T-helper 1 cell treated with Interleukin-12 subunit alpha and Interleukin-12 subunit beta and Interleukin-4 antibody, amounts not matched to agents 30 ng/mL and 1 ng/mL, for 36 hours (primary cell): ENCODE measurements at regions not wholly inside any gene's neighbourhood (a gene's known extent, or its start where the extent isn't known, plus 50 kb on each side); places are given as distances from the start of the nearest gene placed in this dataset.

Experiments
- intact Hi-C: fragments of 100-400 bp; cut with micrococcal nuclease; formaldehyde crosslinking; loops from one replicate; pipeline ENCODE4 v1.15.1; 2024

- intact Hi-C loops: no loop called here
Observed at GRCh38 chr13:84255226-84255797, 373.0 kb upstream of the SLITRK1 start.

GRCh38 chr13:84249463-84249862 is 367.2 kb upstream of the SLITRK1 start:
- intact Hi-C loops: no loop called here

GRCh38 chr13:84243340-84243739 is 361.1 kb upstream of the SLITRK1 start:
- intact Hi-C loops: no loop called here

GRCh38 chr13:84239032-84239431 is 356.8 kb upstream of the SLITRK1 start:
- intact Hi-C loops: no loop called here

- intact Hi-C loops: no loop called here
Observed at GRCh38 chr13:84238381-84238780, 356.1 kb upstream of the SLITRK1 start.

- intact Hi-C loops: no loop called here
Observed at GRCh38 chr13:84237143-84237542, 354.9 kb upstream of the SLITRK1 start.

GRCh38 chr13:84234416-84234815 is 352.1 kb upstream of the SLITRK1 start:
- intact Hi-C loops: no loop called here

- intact Hi-C loops: no loop called here
Observed at GRCh38 chr13:84230568-84230967, 348.3 kb upstream of the SLITRK1 start.

GRCh38 chr13:84211048-84211447 is 328.8 kb upstream of the SLITRK1 start:
- intact Hi-C loops: no loop called here

- intact Hi-C loops: no loop called here
Observed at GRCh38 chr13:84208246-84208910, 326.1 kb upstream of the SLITRK1 start.

GRCh38 chr13:84207509-84207908 is 325.2 kb upstream of the SLITRK1 start:
- intact Hi-C loops: no loop called here

GRCh38 chr13:84200971-84201370 is 318.7 kb upstream of the SLITRK1 start:
- intact Hi-C loops: no loop called here

GRCh38 chr13:84192125-84192524 is 309.9 kb upstream of the SLITRK1 start:
- intact Hi-C loops: no loop called here

GRCh38 chr13:84191139-84191538 is 308.9 kb upstream of the SLITRK1 start:
- intact Hi-C loops: no loop called here

GRCh38 chr13:84187626-84188025 is 305.4 kb upstream of the SLITRK1 start:
- intact Hi-C loops: no loop called here

- intact Hi-C loops: loop anchor here (5.0 kb wide), 1 partner anchor 568 kb away; no protein-coding TSS in a partner anchor
Observed at GRCh38 chr13:84139561-84140158, 257.4 kb upstream of the SLITRK1 start.

- intact Hi-C loops: loop anchor here (5.0 kb wide), 1 partner anchor 570 kb away; no protein-coding TSS in a partner anchor
Observed at GRCh38 chr13:84137292-84137691, 255.0 kb upstream of the SLITRK1 start.

- intact Hi-C loops: loop anchor here (5.0 kb wide), 1 partner anchor 571 kb away; no protein-coding TSS in a partner anchor
Observed at GRCh38 chr13:84136582-84136981, 254.3 kb upstream of the SLITRK1 start.

- intact Hi-C loops: no loop called here
Observed at GRCh38 chr13:84132491-84132890, 250.2 kb upstream of the SLITRK1 start.

GRCh38 chr13:84131249-84131648 is 249.0 kb upstream of the SLITRK1 start:
- intact Hi-C loops: no loop called here

- intact Hi-C loops: no loop called here
Observed at GRCh38 chr13:84130495-84131114, 248.3 kb upstream of the SLITRK1 start.

GRCh38 chr13:84129966-84130365 is 247.7 kb upstream of the SLITRK1 start:
- intact Hi-C loops: no loop called here
